HepG2 (cell line): ENCODE measurements at regions not wholly inside any gene's neighbourhood (a gene's known extent, or its start where the extent isn't known, plus 50 kb on each side); places are given as distances from the start of the nearest gene placed in this dataset.

Experiments
- FOSL1 ChIP-seq: sonication (generic); formaldehyde crosslinking; IDR thresholded peaks from 2 replicates; pipeline ENCODE4 v1.9.0; 2021; ENCODE audit warnings: missing genetic modification reagents, borderline replicate concordance
- POLR2A ChIP-seq, 2 experiments: IDR thresholded peaks; 2 replicates each; pipeline ENCODE4 v1.6.1; 2011; ENCODE audit warnings: low read depth in 2 of 2, low read length in 2 of 2, mild to moderate bottlenecking in 1 of 2, moderate library complexity in 1 of 2; ENCODE audit not compliant: insufficient read depth in 1 of 2
- TF ChIP-seq, protein P1 (sequence below): sonication (generic); formaldehyde crosslinking; IDR thresholded peaks from 2 replicates; pipeline ENCODE4 v1.4.0; 2020; ENCODE audit warnings: missing genetic modification reagents, mild to moderate bottlenecking, borderline replicate concordance
- TF ChIP-seq, protein P2 (sequence below): sonication (generic); formaldehyde crosslinking; IDR thresholded peaks from 2 replicates; pipeline ENCODE4 v1.5.0; 2020; ENCODE audit warnings: mild to moderate bottlenecking, missing genetic modification reagents

DNA sequence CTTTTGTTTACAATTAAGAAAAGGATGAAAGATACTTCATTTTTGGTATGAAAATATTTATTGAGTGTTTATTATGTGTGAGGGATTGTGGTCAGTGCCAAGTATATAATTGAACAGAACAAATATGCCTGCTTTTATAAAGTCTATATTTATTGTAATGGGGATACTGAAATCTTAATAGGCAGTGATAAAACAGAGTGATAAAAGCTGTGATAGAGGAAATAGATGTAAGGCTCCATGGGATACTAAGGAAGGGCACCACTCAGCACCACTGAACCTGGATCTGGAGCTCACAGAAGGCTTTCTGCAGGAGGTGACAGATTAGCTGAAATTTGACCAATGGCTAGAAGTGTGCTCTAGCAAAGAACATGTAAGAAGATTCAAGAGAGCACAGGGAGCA is 263.5 kb downstream of the C4orf33 start:
- TF ChIP-seq, protein P1, sequence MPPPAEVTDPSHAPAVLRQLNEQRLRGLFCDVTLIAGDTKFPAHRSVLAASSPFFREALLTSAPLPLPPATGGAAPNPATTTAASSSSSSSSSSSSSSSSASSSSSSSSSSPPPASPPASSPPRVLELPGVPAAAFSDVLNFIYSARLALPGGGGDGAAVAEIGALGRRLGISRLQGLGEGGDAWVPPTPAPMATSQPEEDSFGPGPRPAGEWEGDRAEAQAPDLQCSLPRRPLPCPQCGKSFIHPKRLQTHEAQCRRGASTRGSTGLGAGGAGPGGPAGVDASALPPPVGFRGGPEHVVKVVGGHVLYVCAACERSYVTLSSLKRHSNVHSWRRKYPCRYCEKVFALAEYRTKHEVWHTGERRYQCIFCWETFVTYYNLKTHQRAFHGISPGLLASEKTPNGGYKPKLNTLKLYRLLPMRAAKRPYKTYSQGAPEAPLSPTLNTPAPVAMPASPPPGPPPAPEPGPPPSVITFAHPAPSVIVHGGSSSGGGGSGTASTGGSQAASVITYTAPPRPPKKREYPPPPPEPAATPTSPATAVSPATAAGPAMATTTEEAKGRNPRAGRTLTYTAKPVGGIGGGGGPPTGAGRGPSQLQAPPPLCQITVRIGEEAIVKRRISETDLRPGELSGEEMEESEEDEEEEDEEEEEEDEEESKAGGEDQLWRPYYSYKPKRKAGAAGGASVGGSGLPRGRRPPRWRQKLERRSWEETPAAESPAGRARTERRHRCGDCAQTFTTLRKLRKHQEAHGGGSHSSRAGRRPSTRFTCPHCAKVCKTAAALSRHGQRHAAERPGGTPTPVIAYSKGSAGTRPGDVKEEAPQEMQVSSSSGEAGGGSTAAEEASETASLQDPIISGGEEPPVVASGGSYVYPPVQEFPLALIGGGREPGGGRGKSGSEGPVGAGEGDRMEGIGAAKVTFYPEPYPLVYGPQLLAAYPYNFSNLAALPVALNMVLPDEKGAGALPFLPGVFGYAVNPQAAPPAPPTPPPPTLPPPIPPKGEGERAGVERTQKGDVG (CRISPR knock-in tag) = no peak
- TF ChIP-seq FOSL1 (CRISPR knock-in tag) (no peak), POLR2A (IDR thresholded peaks at IDR 0.05; ENCODE audit: insufficient read depth in 1 of 2, low read depth in 2 of 2, low read length in 2 of 2) (no peak)
- TF ChIP-seq, protein P2, sequence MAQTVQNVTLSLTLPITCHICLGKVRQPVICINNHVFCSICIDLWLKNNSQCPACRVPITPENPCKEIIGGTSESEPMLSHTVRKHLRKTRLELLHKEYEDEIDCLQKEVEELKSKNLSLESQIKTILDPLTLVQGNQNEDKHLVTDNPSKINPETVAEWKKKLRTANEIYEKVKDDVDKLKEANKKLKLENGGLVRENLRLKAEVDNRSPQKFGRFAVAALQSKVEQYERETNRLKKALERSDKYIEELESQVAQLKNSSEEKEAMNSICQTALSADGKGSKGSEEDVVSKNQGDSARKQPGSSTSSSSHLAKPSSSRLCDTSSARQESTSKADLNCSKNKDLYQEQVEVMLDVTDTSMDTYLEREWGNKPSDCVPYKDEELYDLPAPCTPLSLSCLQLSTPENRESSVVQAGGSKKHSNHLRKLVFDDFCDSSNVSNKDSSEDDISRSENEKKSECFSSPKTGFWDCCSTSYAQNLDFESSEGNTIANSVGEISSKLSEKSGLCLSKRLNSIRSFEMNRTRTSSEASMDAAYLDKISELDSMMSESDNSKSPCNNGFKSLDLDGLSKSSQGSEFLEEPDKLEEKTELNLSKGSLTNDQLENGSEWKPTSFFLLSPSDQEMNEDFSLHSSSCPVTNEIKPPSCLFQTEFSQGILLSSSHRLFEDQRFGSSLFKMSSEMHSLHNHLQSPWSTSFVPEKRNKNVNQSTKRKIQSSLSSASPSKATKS = no peak
